HG03039 (cell line): ENCODE measurements at regions not wholly inside any gene's neighbourhood (a gene's known extent, or its start where the extent isn't known, plus 50 kb on each side); places are given as distances from the start of the nearest gene placed in this dataset.
A peak's percentile ranks its signal among the peaks of the same experiment; 100 is the strongest.

Experiments
- ATAC-seq: cut with Tn5 transposase; IDR thresholded peaks from one replicate; pipeline ENCODE4 v1.9.1; 2021; ENCODE audit warnings: mild to moderate bottlenecking, moderate library complexity; ENCODE audit not compliant: unreplicated experiment

- no peak for ATAC-seq
Measured at GRCh38 chr11:79794484-79795393, 353.9 kb upstream of the TENM4 start.

DNA sequence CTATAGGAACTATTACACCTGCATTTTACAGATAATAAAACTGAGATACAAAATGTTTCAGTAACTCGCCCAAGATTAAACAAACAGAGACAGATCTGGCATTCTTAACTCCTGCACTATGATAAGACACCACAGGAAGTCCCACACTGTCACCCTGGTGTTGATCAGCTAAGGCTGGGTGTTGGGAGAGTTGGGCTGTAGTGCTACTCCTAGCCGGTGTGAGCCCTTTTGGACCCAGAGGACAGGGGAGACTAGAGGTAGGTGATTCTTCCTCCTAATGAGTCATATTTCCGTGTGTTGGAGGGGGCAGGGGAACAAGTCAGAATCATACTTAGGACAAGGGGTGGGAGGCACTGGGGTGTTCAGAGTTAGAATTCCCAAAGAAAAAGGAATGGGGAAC lies 353.2 kb upstream of the TENM4 start:
- ATAC-seq: no peak

DNA sequence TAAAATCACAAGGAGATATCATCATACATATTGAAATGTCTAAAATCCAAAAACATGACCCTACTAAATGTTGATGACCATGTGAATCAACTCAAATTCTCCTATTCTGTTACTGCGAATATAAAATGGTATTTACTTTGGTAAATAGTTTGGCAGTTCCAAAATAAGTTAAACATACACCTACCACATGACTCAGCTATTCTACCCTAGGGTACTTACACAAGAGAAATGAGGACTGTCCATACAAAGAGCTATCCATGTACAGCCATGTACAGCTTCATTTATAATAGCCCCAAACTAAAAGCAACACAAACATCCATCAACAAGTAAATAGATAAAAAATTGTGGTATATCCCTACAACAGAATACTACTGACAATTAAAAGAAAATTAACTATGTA lies 346.1 kb upstream of the TENM4 start:
- ATAC-seq: no peak

GRCh38 chr11:79783833-79784232 lies 343.0 kb upstream of the TENM4 start:
- ATAC-seq: no peak

- no peak for ATAC-seq
Measured at GRCh38 chr11:79768343-79768742, 327.5 kb upstream of the TENM4 start.

DNA sequence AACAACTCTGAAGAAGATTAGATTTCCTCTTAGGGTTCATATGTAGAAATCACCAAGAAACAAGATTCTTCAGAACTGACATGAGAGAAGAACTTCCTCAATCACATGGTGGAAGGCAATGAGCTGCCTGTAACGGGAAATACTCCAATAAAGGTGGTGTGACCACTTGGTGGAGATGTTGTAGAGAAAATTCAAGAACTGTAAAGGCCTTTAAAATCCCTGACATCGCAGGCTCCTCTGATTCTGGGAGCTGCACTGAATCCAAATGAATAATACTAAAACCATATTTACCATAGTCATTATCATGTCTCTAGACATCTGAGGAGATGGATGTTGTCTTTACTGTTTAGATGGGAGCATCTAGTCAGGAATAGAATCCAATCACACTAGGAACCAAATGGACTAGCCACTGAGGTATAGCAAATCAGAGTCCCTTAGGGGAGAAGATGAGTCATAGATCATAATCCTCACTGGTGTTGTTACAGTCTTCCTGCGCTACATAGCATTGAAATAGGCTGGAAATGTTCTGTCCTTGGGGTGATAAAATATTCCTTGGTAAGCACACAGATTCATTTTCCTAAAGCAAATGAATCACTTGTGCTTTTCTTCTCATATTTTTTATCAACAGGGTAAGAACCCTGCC lies 321.6 kb upstream of the TENM4 start:
- ATAC-seq: no peak

DNA sequence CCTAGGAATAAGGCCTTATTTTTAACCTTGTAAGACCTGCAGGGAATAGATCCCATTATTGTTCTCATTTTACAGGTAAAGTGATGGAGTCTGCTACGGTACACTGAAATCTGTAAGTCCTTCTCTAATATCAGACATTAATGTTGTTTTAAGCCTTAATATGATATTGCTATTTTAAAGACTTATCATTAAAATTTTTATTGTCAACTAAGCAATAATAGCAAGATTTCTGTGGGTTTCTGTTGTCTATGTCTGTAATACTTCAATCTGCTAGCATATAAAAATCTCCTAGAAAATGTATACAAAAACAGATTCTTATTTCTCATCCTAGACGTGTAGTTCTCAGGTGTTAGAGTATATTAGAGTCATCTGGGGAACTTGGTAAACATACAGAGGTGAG lies 317.5 kb upstream of the TENM4 start:
- no peak for ATAC-seq

- ATAC-seq: no peak
Measured at GRCh38 chr11:79747406-79747805, 306.6 kb upstream of the TENM4 start.

- ATAC-seq: no peak
Measured at GRCh38 chr11:79744941-79745340, 304.1 kb upstream of the TENM4 start.

- no peak for ATAC-seq
Measured at GRCh38 chr11:79742176-79742575, 301.3 kb upstream of the TENM4 start.

DNA sequence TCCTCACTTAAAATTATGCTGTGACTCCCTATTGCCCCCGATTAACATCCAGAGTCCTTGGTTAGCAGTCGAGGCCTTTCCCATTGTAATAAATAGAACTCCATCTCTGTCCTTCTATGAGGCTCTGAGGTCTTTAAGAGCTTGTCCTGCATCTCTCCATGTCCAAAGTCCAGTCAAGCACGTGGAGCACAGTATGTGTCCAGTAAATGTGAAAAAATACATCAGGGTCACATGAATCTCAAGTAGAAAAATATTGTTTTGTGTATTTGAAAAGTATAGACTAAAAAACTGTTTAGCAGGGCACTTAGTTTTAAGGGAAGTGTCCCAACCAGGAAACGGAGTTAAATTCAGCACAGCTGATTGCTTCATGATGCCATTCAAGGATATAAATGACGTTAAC lies 298.8 kb upstream of the TENM4 start:
- ATAC-seq: no peak

DNA sequence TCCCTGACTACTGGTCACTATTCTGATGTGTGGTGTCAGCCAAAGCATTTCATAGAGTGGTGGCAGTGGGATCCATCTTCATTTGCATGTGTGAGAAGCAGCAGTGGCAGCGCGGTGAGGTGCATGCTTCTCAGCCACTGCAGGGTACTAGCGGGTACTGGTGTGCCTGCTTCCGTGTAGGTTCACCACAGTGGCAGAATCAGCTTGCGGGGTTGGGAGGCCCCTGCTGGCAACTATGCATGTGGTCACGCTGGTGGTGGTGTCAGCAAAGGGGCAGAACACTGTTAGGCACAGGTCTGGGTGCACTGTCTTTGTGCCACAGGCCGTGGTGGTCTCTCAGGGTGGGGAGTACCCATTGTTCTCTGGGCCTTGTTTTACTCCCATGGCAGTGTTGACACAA lies 286.4 kb upstream of the TENM4 start:
- ATAC-seq: no peak

GRCh38 chr11:79720115-79720514 lies 279.3 kb upstream of the TENM4 start:
- no peak for ATAC-seq

DNA sequence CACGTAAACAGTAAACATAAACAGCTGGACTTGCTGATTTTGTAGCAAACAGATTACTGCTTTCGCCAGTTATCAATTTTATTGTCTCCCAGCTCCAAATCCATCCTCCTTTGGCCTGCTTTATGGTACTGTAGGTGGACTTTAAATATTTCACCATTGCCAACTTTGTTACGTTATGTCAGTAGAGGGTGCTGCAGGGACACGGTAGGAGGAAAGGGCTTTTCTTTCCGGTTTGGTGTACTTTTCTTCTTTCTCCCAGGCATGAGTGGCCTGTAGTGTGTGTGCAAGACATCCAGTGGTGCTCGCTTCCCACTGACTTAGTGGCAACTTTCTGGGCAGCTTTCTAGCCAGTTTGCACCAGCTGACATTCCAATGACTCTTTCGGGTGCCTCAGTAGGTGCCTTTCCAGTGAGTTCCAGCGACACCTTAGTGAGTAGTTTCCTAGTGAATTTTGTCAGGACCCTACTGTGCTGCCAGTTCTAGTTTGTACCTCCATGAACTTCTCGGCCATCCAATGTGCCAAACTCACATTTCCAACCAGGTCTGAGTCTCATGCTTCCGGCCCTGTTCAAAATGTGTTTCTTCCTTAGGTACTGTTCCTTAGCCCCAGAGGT lies 267.6 kb upstream of the TENM4 start:
- ATAC-seq: peak; percentile 65

- ATAC-seq: no peak
Measured at GRCh38 chr11:79705648-79706047, 264.8 kb upstream of the TENM4 start.

DNA sequence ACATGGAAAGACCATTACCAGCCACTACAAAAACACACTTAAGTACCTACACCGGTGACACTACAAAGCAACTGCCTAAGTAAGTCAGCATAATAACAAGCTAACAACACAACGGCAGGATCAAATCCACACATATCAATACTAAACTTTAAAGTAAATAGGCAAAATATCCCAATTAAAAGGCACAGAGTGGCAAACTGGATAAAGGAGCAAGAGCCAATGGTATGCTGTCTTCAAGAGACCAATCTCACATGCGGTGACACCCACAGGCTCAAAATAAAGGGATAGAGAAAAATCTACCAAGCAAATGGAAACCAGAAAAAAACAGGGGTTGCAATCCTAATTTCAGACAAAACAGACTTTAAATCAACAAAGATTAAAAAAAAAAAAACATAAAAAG lies 261.5 kb upstream of the TENM4 start:
- ATAC-seq: no peak

- no peak for ATAC-seq
Measured at GRCh38 chr11:79699246-79699645, 258.4 kb upstream of the TENM4 start.

- ATAC-seq: no peak
Measured at GRCh38 chr11:79697905-79698304, 257.1 kb upstream of the TENM4 start.

- ATAC-seq: no peak
Measured at GRCh38 chr11:79694368-79694767, 253.5 kb upstream of the TENM4 start.

- ATAC-seq: no peak
Measured at GRCh38 chr11:79691445-79691844, 250.6 kb upstream of the TENM4 start.

- no peak for ATAC-seq
Measured at GRCh38 chr11:79686703-79687419, 246.0 kb upstream of the TENM4 start.
